ENCODE measurements at regions not wholly inside any gene's neighbourhood (a gene's known extent, or its start where the extent isn't known, plus 50 kb on each side); places are given as distances from the start of the nearest gene placed in this dataset.
"Not testable (repeated sequence)": the region's sequence is repeated elsewhere in the genome, so short reads cannot be mapped to it uniquely, and the experiment has no call there.

DNA sequence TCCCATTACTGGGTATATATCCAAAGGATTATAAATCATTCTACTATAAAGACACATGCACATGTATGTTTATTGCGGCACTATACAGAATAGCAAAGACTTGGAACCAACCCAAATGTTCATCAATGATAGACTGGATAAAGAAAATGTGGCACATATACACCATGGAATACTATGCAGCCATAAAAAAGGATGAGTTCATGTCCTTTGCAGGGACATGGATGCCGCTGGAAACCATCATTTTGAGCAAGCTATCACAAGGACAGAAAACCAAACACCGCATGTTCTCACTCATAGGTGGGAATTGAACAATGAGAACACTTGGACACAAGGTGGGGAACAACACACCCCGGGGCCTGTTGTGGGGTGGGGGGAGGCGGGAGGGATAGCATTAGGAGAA lies 57.0 kb upstream of the NEUROD1 start:
- DNase-seq: not testable (repeated sequence)

DNA sequence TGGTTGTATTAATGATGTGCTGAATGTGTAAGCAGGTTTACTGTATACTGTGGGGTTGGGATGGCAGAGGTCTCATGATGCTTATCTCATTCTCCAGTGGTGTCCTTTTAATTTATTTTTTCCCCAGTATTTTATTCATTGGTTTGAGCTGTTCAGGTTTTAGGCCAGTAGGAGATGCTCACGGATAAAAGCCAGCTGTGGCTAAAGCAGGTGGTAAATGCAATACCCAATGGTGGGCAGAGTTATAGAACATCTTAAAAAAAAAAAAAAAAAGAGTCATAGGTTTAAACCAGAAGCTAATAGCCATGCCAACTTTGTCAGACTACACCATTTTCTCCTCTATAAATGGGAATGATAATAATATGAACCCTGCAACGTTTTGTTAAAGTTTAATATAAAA lies 57.8 kb upstream of the NEUROD1 start:
- DNase-seq: peak; percentile 49

DNA sequence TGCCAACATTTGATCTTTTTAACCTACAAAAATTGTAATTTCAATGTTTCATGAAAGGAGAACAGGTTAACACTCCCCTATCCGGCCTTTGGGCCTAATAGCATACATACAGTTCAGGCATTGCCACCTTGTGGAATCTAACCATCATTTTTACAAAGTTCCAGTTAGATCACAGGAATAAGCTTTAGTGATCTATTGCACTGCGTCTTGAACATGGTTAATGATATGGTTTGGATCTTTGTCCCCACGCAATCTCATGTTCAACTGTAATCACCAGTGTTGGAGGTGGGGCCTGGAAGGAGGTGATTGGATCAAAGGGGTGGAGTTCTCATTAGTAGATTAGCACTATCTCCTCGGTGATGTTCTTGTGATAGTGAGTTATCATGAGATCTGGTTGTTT lies 58.2 kb upstream of the NEUROD1 start:
- DNase-seq: no peak

- DNase-seq: no peak
Measured at GRCh38 chr2:181741756-181742155, 61.4 kb upstream of the NEUROD1 start.

DNA sequence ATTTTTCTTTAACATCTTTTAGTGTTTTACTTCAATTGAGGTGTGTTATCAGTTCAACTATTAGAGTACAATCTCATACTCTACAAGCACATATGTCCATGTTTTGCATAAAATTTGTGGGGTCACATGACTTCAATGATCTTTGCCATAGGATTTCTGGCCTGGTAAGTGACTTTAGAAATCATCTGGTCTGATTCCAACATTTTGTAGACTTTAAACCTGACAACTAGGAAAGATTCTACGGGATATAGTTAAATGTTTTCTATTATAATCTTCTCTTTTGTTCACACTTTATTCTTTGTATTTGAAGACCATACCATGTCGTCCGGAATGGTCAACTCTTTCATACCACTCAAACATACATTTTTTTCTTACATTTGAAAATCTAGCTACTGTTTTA lies 62.0 kb upstream of the NEUROD1 start:
- no peak for DNase-seq

- DNase-seq: peak; percentile 85
Measured at GRCh38 chr2:181742922-181743722, 62.8 kb upstream of the NEUROD1 start.

DNA sequence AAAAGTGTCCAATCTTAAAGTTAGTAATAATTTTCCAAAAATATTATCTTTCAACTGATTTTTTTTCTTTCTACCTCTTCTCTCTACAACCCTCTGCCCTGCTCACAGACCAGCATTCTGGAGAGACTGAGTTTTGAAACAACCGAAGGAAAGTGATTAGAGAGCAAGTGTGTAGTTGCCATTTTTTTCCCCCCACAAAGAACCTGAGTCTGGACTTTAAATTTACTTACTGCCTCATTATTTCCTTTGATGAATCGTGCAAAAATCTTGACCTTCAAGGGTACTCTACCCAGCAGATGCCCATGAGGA lies 63.4 kb upstream of the NEUROD1 start:
- peak; percentile 7 for DNase-seq

GRCh38 chr2:181745796-181746540 lies 65.7 kb upstream of the NEUROD1 start:
- DNase-seq: no peak

GRCh38 chr2:181746844-181747243 lies 66.5 kb upstream of the NEUROD1 start:
- DNase-seq: peak; percentile 32

DNA sequence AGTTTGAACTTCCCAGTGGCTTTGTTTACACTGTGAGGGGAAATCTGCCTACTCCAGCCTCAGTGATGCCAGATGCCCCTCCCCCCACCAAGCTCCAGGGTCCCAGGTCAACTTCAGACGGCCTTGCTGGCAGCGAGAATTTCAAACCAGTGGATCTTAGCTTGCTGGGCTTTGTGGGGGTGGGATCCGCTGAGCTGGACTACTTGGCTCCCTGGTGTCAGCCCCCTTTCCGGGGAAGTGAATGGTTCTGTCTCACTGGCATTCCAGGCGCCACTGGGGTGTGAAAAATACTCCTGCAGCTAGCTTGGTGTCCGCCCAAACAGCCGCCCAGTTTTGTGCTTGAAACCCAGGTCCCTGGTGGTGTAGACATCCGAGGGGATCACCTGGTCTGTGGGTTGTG lies 70.0 kb upstream of the NEUROD1 start:
- DNase-seq: no peak

GRCh38 chr2:181751266-181752030 lies 71.1 kb upstream of the NEUROD1 start:
- no peak for DNase-seq

GRCh38 chr2:181752301-181752700 lies 72.0 kb upstream of the NEUROD1 start:
- no peak for DNase-seq

DNA sequence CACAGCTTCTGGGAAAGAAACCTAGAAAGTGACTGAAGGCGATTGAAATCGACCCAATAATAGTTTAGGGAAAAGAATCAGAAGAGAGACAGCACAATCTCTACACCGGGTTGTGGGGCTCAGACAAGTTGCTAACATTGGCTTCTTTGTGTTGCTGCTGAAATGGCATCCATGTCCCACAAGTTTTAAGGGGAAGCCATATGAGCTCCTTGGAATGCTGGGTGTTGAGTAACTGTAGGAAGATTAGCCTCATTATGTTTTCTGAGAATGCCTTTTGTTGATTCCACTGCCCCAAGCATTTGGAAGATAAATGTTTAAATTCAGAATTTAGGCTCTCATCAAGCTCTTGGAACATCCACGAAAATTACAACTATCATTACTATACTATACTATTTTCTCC lies 73.4 kb upstream of the NEUROD1 start:
- DNase-seq: no peak

GRCh38 chr2:181754105-181754504 lies 73.8 kb upstream of the NEUROD1 start:
- no peak for DNase-seq

DNA sequence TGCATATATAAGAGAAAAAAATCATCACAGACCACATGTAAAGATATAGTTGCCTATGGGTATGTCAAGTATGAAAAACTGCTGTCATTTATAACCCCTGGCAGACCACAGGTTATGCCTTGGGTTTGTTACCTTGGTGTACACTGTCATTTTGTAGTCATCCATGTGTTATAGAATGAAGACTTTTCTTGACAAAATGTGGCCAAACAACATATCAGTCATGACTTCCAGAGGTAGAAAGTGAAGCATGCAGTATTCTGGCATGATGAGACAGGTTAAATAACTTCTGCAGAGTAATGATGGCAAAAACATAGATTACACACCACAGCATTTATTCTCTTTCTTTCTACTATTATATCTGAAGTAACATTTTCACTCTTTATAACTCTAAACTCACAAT lies 74.9 kb upstream of the NEUROD1 start:
- no peak for DNase-seq

- DNase-seq: no peak
Measured at GRCh38 chr2:181760521-181760920, 80.2 kb upstream of the NEUROD1 start.

DNA sequence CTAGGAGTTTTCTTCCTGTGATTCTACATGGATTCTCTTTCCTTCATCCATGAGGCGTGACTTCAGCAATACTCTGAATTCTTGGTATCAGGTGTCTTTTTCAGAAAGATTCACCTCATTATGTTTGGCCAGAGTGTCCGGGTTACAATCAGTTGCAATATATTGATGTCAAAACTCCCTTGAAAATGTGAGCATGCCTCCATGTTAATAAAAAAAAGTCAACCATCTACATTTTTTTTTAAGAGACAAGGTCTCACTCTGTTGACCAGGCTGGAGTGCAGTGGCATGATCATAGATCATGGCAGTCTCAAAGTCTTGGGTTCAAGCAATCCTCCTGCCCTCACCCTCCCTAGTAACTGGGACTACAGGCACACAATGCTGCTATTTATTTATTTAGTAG lies 80.9 kb upstream of the NEUROD1 start:
- DNase-seq: no peak

DNA sequence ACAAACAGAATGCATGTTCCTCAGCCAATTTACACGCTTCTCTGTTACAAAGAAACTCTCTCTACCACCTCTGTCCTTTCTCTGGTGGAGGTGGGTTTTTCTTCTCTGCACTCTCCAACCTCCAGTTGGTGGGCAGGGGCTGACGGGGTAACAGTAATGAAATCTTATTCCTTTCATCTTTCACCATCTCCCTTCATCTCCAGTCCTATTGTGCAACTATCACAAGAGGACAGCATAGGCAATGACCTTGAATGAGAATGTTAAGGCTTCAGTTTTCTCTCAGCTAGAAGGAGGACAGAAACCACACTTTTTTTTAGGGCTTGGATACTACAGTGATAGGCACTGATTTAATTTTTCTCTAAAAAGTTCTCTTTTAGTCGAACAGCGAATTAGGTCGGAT lies 81.7 kb upstream of the NEUROD1 start:
- DNase-seq: no peak

- DNase-seq: no peak
Measured at GRCh38 chr2:181762848-181763247, 82.5 kb upstream of the NEUROD1 start.

GRCh38 chr2:181763423-181763822 lies 83.1 kb upstream of the NEUROD1 start:
- DNase-seq: no peak

DNA sequence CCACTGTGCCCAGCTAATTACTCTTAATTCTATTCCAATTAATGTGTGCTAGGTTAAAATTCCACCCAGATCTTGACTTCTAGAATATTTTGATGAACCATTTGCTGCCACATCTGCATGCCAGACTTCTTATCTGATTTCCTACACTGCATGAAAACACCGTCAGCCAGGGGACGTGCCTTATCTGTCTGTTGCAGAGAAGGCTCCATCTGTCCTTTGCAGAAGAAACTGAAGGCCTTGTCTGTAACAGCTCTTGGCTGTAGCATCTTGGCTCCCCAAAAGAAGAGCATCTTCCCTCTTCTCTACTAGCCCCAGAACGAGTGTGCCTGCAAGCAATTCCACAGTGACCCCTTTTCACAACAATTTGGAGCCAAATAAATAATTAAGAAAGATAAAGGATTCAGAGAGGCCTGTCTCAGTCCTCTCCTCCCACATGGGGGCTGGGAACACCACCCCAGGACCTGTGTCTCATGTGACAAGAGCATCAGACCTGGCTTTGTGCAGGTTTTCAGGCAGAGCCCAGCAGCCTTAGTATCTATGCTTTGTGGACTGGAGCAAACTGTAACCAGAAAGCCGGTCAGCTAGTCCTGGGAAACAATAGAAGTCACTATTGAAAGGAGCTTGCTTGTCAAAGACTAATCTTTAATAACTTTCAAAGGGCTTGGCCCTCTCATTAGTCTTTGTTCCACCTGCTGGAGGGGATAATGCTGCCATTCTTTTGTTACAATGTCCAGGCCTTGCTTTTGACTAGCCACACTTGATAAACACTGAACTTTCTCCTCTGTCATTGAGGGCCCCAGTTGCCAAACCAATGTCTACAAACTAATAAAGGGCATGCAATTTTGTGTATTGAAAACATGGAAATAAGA lies 84.0 kb upstream of the NEUROD1 start:
- no peak for DNase-seq

- no peak for DNase-seq
Measured at GRCh38 chr2:181766129-181766528, 85.8 kb upstream of the NEUROD1 start.

- peak; percentile 47 for DNase-seq
Measured at GRCh38 chr2:181770150-181770549, 89.8 kb upstream of the NEUROD1 start.

Measured in dermis blood vessel endothelial cell (primary cell).